HepG2 (cell line): ENCODE measurements at regions not wholly inside any gene's neighbourhood (a gene's known extent, or its start where the extent isn't known, plus 50 kb on each side); places are given as distances from the start of the nearest gene placed in this dataset.

Source experiments
- ATAC-seq: fragments of 200-7000 bp; cut with Tn5 transposase; 3 replicates; pipeline ENCODE4 v1.9.1; 2020; ENCODE audit warnings: mild to moderate bottlenecking, moderate library complexity
- BruUV-seq: library from RNA; stranded (reverse); fragments of 400-500 nt; replicated peaks from 2 replicates; lab custom pipeline; 2021; lab: Mats Ljungman, UMichigan
- CTCF ChIA-PET: fragments of 300-600 bp; formaldehyde crosslinking; extraction: SDS; loops from one replicate; lab custom pipeline; 2021; ENCODE audit warnings: low total read pairs, inconsistent platforms, low intra/inter-chr PET ratio; lab: Yijun Ruan, JAX
- POLR2A ChIA-PET: fragments of 350-600 bp; sonication (Branson Sonifier 250); formaldehyde crosslinking; loops from one replicate; lab custom pipeline; 2020; ENCODE audit warnings: antibody characterized with exemption, inconsistent platforms; lab: Yijun Ruan, JAX
- DNase-seq: peaks from one replicate; pipeline ENCODE4 v3.0.0-alpha.2; 2015; ENCODE audit warnings: low spot score
- FAIRE-seq: peaks from 3 replicates; lab custom pipeline; 2011; peaks lifted over from hg19 to GRCh38; lab: Jason Lieb, UNC
- H2AFZ ChIP-seq: one replicate; pipeline ENCODE4 v1.6.1; 2011; ENCODE audit warnings: low read length, inconsistent platforms
- H3K27ac ChIP-seq: fragments of 300-600 bp; 3 replicates; pipeline ENCODE4 v1.8.0; 2011; ENCODE audit warnings: mixed run types, mild to moderate bottlenecking, mixed read lengths, low read length, inconsistent platforms; ENCODE audit not compliant: insufficient read depth; ENCODE audit errors: extremely low read length
- H3K27me3 ChIP-seq, 2 experiments: fragments of 200-600 bp in 1 of 2; 2 replicates in 1 of 2; 3 replicates in 1 of 2; pipeline versions ENCODE4 v1.6.0 to v1.8.0; 2011; ENCODE audit warnings: low read length in 2 of 2, mild to moderate bottlenecking in 2 of 2, moderate library complexity in 2 of 2, inconsistent platforms in 1 of 2; ENCODE audit not compliant: insufficient read depth in 2 of 2, control insufficient read depth in 1 of 2
- H3K36me3 ChIP-seq, 2 experiments: fragments of 200-600 bp in 1 of 2; replicated peaks in 1 of 2; 2 replicates in 1 of 2; 3 replicates in 1 of 2; pipeline versions ENCODE4 v1.5.1 to v1.8.0; 2011; ENCODE audit warnings: low read length in 2 of 2, inconsistent platforms in 1 of 2; ENCODE audit not compliant: insufficient read depth in 2 of 2, control insufficient read depth in 1 of 2
- H3K4me1 ChIP-seq: 2 replicates; pipeline ENCODE4 v1.5.1; 2012; ENCODE audit warnings: low read length, inconsistent platforms; ENCODE audit not compliant: insufficient read depth
- H3K4me2 ChIP-seq: 2 replicates; pipeline ENCODE4 v1.6.0; 2011; ENCODE audit warnings: low read depth, low read length, inconsistent platforms
- H3K4me3 ChIP-seq, 3 experiments: fragments of 200-600 bp in 1 of 3; sonication (generic), shearing (Covaris generic) in 1 of 3; replicated peaks in 1 of 3; 2 replicates each; pipeline ENCODE4 v1.5.1; 2011 to 2016; ENCODE audit warnings: low read length in 3 of 3, inconsistent platforms in 2 of 3, low read depth in 2 of 3, mild to moderate bottlenecking in 2 of 3, control low read depth in 1 of 3, mixed read lengths in 1 of 3; ENCODE audit not compliant: insufficient read depth in 1 of 3
- H3K79me2 ChIP-seq: one replicate; pipeline ENCODE4 v1.6.1; 2011; ENCODE audit warnings: low read length, inconsistent platforms; ENCODE audit not compliant: insufficient read depth
- H3K9ac ChIP-seq: 2 replicates; pipeline ENCODE4 v1.6.0; 2011; ENCODE audit warnings: mild to moderate bottlenecking, low read depth, low read length, inconsistent platforms; ENCODE audit not compliant: insufficient read depth
- H3K9me3 ChIP-seq: 2 replicates; pipeline ENCODE4 v1.5.1; 2012; ENCODE audit warnings: mild to moderate bottlenecking, low read length
- H4K20me1 ChIP-seq: 2 replicates; pipeline ENCODE4 v1.6.0; 2011; ENCODE audit warnings: inconsistent platforms, mild to moderate bottlenecking, low read length, moderate library complexity; ENCODE audit not compliant: insufficient read depth
- CBFB ChIP-seq: sonication (generic); formaldehyde crosslinking; IDR thresholded peaks from 2 replicates; pipeline ENCODE4 v1.4.0; 2020; ENCODE audit warnings: missing genetic modification reagents
- HMGA1 ChIP-seq: sonication (generic); formaldehyde crosslinking; conservative IDR thresholded peaks from 2 replicates; pipeline ENCODE4 v1.4.0; 2020; ENCODE audit warnings: missing genetic modification reagents
- NKX3-1 ChIP-seq: sonication (generic); formaldehyde crosslinking; IDR thresholded peaks from 2 replicates; pipeline ENCODE4 v1.5.0; 2020; ENCODE audit warnings: missing genetic modification reagents
- PPARG ChIP-seq: conservative IDR thresholded peaks from 2 replicates; pipeline ENCODE4 v1.6.1; 2016; ENCODE audit warnings: missing biosample characterization, missing genetic modification reagents
- TBL1XR1 ChIP-seq: fragments of 150-350 bp; IDR thresholded peaks from 2 replicates; pipeline ENCODE4 v1.6.1; 2014; ENCODE audit warnings: borderline replicate concordance, low read length; ENCODE audit not compliant: partially characterized antibody
- ZFAT ChIP-seq: sonication (generic); formaldehyde crosslinking; conservative IDR thresholded peaks from 2 replicates; pipeline ENCODE4 v1.8.1; 2023; ENCODE audit warnings: missing genetic modification reagents, inconsistent platforms
- ZNF781 ChIP-seq: sonication (generic); formaldehyde crosslinking; IDR thresholded peaks from 2 replicates; pipeline ENCODE4 v1.5.1; 2020; ENCODE audit warnings: borderline replicate concordance, mild to moderate bottlenecking, missing genetic modification reagents; ENCODE audit errors: not compliant biosample characterization
- WGBS: methylation state at CpG from one replicate; pipeline ENCODE4 v1.1.6; 2017; ENCODE audit warnings: low lambda C conversion rate; 5-methylcytosine and 5-hydroxymethylcytosine counted together
- in situ Hi-C: cut with HindIII; loops from 2 replicates; pipeline ENCODE4 v1.10.0; 2017; ENCODE audit warnings: low pct_unique_long_range_greater_than_20kb; ENCODE audit not compliant: extremely low pct_ligation_motif_present
- intact Hi-C: fragments of 100-400 bp; cut with micrococcal nuclease; formaldehyde crosslinking; loops from one replicate; pipeline ENCODE4 v1.10.0; 2022; ENCODE audit not compliant: unreplicated experiment
- TF ChIP-seq, protein P1 (sequence below): sonication (generic); formaldehyde crosslinking; IDR thresholded peaks from 2 replicates; pipeline ENCODE4 v1.5.1; 2020; ENCODE audit warnings: missing genetic modification reagents, mild to moderate bottlenecking, borderline replicate concordance
- TF ChIP-seq, protein P2 (sequence below): sonication (generic); formaldehyde crosslinking; IDR thresholded peaks from 2 replicates; pipeline ENCODE4 v1.8.0; 2023; ENCODE audit warnings: mild to moderate bottlenecking, missing genetic modification reagents
- TF ChIP-seq, protein P3 (sequence below): sonication (generic); formaldehyde crosslinking; IDR thresholded peaks from 2 replicates; pipeline ENCODE4 v1.5.1; 2020; ENCODE audit warnings: missing genetic modification reagents, mild to moderate bottlenecking, borderline replicate concordance

DNA sequence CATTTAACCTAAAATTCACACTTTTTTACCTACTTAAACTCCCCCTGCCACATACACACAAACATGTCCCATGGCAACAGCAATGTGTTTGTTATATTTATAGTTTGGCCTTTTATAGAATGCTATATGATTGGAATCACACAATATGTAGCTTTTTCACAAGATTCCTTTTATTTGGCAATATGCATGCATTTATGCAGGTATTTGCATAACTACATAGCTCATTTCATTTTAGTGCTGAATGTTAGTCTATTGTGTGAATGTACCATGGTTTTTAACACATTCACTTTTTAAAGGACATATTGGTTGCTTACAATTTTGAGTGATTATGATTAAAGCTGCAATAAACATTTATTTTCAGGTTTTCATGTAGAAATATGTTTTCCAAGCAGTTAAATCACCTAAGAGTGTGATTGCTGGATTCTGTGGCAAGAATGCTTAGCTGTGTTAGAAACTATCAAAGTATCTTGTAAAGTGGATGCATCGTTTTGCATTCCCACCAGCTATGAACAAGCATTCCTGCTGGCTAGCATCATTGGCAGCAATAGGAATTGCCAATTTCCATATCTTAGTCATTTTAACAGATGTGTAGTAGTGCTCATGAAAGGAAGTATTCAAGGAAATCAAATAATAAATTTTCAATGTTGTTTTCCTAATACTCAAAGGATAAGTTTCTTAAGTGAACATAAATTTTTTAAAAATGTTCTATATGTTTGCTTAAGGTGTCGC is 557.0 kb downstream of the SLITRK1 start:
- POLR2A ChIA-PET: no interaction called here
- Histone ChIP-seq H3K79me2 (no peaks in the 10 kb centered on the region), H3K27ac (no peak overlapping the region), H3K4me2 (no peak overlapping the region), H4K20me1 (no peaks in the 10 kb centered on the region), H2AFZ (no peak overlapping the region), H3K4me1 (no peaks in the 10 kb centered on the region), H3K9me3 (peaks cover 48% of the 10 kb centered on the region), H3K4me3 (no peak overlapping the region), H3K9ac (no peak overlapping the region), H3K36me3 (no peaks in the 10 kb centered on the region), H3K27me3 (no peaks in the 10 kb centered on the region)
- DNase-seq (no peak), ATAC-seq (no peak), FAIRE-seq (no peak)
- no peak for TF ChIP-seq CBFB (CRISPR knock-in tag)
- TF ChIP-seq ZFAT (CRISPR knock-in tag): no peak
- TF ChIP-seq ZNF781: no peak
- TF ChIP-seq, protein P1, sequence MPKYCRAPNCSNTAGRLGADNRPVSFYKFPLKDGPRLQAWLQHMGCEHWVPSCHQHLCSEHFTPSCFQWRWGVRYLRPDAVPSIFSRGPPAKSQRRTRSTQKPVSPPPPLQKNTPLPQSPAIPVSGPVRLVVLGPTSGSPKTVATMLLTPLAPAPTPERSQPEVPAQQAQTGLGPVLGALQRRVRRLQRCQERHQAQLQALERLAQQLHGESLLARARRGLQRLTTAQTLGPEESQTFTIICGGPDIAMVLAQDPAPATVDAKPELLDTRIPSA (CRISPR knock-in tag): no peak
- TF ChIP-seq TBL1XR1: no peak
- no peak for TF ChIP-seq HMGA1 (CRISPR knock-in tag)
- no peak for TF ChIP-seq PPARG (CRISPR knock-in tag)
- TF ChIP-seq, protein P2, sequence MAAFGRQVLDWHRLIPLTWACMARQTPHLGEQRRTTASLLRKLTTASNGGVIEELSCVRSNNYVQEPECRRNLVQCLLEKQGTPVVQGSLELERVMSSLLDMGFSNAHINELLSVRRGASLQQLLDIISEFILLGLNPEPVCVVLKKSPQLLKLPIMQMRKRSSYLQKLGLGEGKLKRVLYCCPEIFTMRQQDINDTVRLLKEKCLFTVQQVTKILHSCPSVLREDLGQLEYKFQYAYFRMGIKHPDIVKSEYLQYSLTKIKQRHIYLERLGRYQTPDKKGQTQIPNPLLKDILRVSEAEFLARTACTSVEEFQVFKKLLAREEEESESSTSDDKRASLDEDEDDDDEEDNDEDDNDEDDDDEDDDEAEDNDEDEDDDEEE (CRISPR knock-in tag): no peak
- TF ChIP-seq NKX3-1 (CRISPR knock-in tag): no peak
- TF ChIP-seq, protein P3, sequence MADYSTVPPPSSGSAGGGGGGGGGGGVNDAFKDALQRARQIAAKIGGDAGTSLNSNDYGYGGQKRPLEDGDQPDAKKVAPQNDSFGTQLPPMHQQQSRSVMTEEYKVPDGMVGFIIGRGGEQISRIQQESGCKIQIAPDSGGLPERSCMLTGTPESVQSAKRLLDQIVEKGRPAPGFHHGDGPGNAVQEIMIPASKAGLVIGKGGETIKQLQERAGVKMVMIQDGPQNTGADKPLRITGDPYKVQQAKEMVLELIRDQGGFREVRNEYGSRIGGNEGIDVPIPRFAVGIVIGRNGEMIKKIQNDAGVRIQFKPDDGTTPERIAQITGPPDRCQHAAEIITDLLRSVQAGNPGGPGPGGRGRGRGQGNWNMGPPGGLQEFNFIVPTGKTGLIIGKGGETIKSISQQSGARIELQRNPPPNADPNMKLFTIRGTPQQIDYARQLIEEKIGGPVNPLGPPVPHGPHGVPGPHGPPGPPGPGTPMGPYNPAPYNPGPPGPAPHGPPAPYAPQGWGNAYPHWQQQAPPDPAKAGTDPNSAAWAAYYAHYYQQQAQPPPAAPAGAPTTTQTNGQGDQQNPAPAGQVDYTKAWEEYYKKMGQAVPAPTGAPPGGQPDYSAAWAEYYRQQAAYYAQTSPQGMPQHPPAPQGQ (CRISPR knock-in tag): no peak
- no TSS peak for BruUV-seq
- intact Hi-C loops (no loop called here), in situ Hi-C loops (no loop called here)
- CTCF ChIA-PET: no interaction called here
- WGBS: 16% methylated on average over 2 of the region's 2 CpGs
